ENCODE measurements at regions not wholly inside any gene's neighbourhood (a gene's known extent, or its start where the extent isn't known, plus 50 kb on each side); places are given as distances from the start of the nearest gene placed in this dataset.

GRCh38 chr18:72692086-72692485 lies 147.9 kb upstream of the CBLN2 start:
- no peak for DNase-seq (ENCODE audit: low spot score)

- no peak for DNase-seq (ENCODE audit: low spot score)
Measured at GRCh38 chr18:72687736-72688135, 143.6 kb upstream of the CBLN2 start.

GRCh38 chr18:72675394-72675793 lies 131.3 kb upstream of the CBLN2 start:
- no peak for DNase-seq (ENCODE audit: low spot score)

- no peak for DNase-seq (ENCODE audit: low spot score)
Measured at GRCh38 chr18:72674710-72675109, 130.6 kb upstream of the CBLN2 start.

- no peak for DNase-seq (ENCODE audit: low spot score)
Measured at GRCh38 chr18:72673242-72673641, 129.1 kb upstream of the CBLN2 start.

GRCh38 chr18:72672364-72673184 lies 128.4 kb upstream of the CBLN2 start:
- peak; percentile 38 for DNase-seq (ENCODE audit: low spot score)

- no peak for DNase-seq (ENCODE audit: low spot score)
Measured at GRCh38 chr18:72667932-72668331, 123.8 kb upstream of the CBLN2 start.

GRCh38 chr18:72652990-72653593 lies 109.0 kb upstream of the CBLN2 start:
- peak; percentile 49 for DNase-seq (ENCODE audit: low spot score)

GRCh38 chr18:72651033-72651432 lies 106.9 kb upstream of the CBLN2 start:
- no peak for DNase-seq (ENCODE audit: low spot score)

GRCh38 chr18:72648481-72648960 lies 104.4 kb upstream of the CBLN2 start:
- DNase-seq (ENCODE audit: low spot score), result no peak

GRCh38 chr18:72648079-72648478 lies 103.9 kb upstream of the CBLN2 start:
- no peak for DNase-seq (ENCODE audit: low spot score)

- no peak for DNase-seq (ENCODE audit: low spot score)
Measured at GRCh38 chr18:72640557-72640956, 96.4 kb upstream of the CBLN2 start.

- no peak for DNase-seq (ENCODE audit: low spot score)
Measured at GRCh38 chr18:72638376-72638775, 94.2 kb upstream of the CBLN2 start.

GRCh38 chr18:72637721-72638120 lies 93.6 kb upstream of the CBLN2 start:
- DNase-seq (ENCODE audit: low spot score), result no peak

GRCh38 chr18:72637299-72637698 lies 93.2 kb upstream of the CBLN2 start:
- DNase-seq (ENCODE audit: low spot score), result peak; percentile 24

GRCh38 chr18:72636611-72637010 lies 92.5 kb upstream of the CBLN2 start:
- no peak for DNase-seq (ENCODE audit: low spot score)

- DNase-seq (ENCODE audit: low spot score), result no peak
Measured at GRCh38 chr18:72634500-72634899, 90.4 kb upstream of the CBLN2 start.

- DNase-seq (ENCODE audit: low spot score), result no peak
Measured at GRCh38 chr18:72630991-72631390, 86.8 kb upstream of the CBLN2 start.

- DNase-seq (ENCODE audit: low spot score), result no peak
Measured at GRCh38 chr18:72623444-72623843, 79.3 kb upstream of the CBLN2 start.

GRCh38 chr18:72613534-72613930 lies 69.4 kb upstream of the CBLN2 start:
- DNase-seq (ENCODE audit: low spot score), result no peak

GRCh38 chr18:72612894-72613533 lies 68.9 kb upstream of the CBLN2 start:
- DNase-seq (ENCODE audit: low spot score), result peak; percentile 9

- no peak for DNase-seq (ENCODE audit: low spot score)
Measured at GRCh38 chr18:72605376-72605775, 61.2 kb upstream of the CBLN2 start.

- peak; percentile 2 for DNase-seq (ENCODE audit: low spot score)
Measured at GRCh38 chr18:72601944-72602343, 57.8 kb upstream of the CBLN2 start.
